ENCODE measurements at regions not wholly inside any gene's neighbourhood (a gene's known extent, or its start where the extent isn't known, plus 50 kb on each side); places are given as distances from the start of the nearest gene placed in this dataset.

DNA sequence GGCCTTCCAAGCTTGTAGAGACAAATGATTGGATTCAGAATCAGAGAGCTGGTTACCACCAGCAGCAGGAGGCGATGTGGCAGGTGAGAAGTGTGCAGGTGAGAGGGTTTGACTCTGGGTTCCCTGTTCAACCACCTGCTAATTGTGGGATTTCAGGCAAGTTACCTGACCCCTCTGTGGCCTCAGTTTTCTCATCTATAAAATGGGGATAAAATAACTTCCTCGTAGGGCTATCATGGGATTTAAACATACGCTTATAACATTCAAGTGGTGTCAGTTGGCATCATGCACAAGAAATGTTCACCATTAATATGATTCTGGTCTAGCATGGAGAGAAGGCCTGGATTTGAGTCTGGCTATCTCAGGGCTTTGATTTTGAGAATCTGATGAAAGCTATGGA lies 143.8 kb upstream of the MYL2 start:
- no peak for ATAC-seq

DNA sequence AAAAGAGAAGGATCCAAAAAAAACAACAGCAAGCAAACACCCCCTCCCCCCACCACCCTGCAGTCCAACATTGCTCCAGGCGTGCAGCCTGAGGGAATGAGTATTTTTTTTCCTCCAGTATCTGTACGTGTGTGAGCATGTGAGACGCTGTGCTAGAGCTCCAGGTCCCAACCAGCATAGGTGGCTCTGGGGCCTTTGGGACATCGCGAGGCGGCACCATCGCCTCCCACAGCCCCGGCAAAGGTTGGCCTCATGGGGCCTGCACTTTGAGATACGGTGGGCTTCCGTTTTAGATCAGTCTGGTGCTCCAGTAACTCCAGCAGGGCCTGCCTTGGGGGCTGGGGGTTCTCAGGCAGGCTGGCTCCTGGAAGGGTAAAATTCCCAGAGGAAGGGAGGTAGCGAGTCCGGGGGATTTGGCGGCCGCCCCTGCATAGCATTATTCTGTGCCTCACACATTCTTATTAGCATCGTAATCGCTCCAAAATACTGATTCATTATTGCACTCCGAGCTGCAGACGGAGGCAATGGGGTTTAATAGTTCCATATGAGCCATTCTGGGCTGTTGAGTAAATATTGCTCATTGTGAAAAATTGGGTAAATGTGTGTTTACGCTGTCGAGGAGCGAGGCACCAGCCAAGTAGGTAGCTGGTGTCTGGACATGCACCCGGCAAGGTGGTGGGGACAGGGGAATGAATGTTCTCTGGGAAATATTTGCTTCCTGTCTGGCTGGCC lies 143.1 kb upstream of the MYL2 start:
- H3K36me3 ChIP-seq (ENCODE audit: insufficient read depth), result no peaks in the 10 kb centered on the region
- no peaks in the 10 kb centered on the region for H3K27me3 ChIP-seq (ENCODE audit: insufficient read depth)
- ATAC-seq, result no peak
- H3K27me3 Mint-ChIP-seq (ENCODE audit: insufficient read depth, low read depth, poor library complexity), result peaks cover 20% of the 10 kb centered on the region
- no peak for DNase-seq (ENCODE audit: low spot score)
- peaks cover 17% of the 10 kb centered on the region; the same call in 1 of the 2 replicates for H3K4me1 ChIP-seq (ENCODE audit: insufficient read depth)
- H3K27ac Mint-ChIP-seq, result no peak overlapping the region; the same call in 1 of the 2 replicates
- peaks cover 23% of the 10 kb centered on the region for H3K79me2 ChIP-seq (replicated peaks; ENCODE audit: insufficient read depth)
- H3F3A ChIP-seq (replicated peaks; ENCODE audit: low read depth), result no peaks in the 10 kb centered on the region
- H2AFZ ChIP-seq, result no peak overlapping the region
- no peaks in the 10 kb centered on the region for H3K9me3 Mint-ChIP-seq
- no peak overlapping the region for H3K4me2 ChIP-seq
- H3K36me3 Mint-ChIP-seq (ENCODE audit: low read depth), result no peaks in the 10 kb centered on the region
- no peak overlapping the region for H3K4me3 ChIP-seq
- H3K4me3 Mint-ChIP-seq, result no peak overlapping the region
- TF ChIP-seq CREB1 (CRISPR knock-in tag; IDR thresholded peaks at IDR 0.05; ENCODE audit: low read depth) (no peak), NANOG (IDR thresholded peaks at IDR 0.05; ENCODE audit: borderline replicate concordance) (no peak), ZNF331 (CRISPR knock-in tag; IDR thresholded peaks at IDR 0.05; ENCODE audit: low read depth) (no peak)
- TF ChIP-seq, protein P1, sequence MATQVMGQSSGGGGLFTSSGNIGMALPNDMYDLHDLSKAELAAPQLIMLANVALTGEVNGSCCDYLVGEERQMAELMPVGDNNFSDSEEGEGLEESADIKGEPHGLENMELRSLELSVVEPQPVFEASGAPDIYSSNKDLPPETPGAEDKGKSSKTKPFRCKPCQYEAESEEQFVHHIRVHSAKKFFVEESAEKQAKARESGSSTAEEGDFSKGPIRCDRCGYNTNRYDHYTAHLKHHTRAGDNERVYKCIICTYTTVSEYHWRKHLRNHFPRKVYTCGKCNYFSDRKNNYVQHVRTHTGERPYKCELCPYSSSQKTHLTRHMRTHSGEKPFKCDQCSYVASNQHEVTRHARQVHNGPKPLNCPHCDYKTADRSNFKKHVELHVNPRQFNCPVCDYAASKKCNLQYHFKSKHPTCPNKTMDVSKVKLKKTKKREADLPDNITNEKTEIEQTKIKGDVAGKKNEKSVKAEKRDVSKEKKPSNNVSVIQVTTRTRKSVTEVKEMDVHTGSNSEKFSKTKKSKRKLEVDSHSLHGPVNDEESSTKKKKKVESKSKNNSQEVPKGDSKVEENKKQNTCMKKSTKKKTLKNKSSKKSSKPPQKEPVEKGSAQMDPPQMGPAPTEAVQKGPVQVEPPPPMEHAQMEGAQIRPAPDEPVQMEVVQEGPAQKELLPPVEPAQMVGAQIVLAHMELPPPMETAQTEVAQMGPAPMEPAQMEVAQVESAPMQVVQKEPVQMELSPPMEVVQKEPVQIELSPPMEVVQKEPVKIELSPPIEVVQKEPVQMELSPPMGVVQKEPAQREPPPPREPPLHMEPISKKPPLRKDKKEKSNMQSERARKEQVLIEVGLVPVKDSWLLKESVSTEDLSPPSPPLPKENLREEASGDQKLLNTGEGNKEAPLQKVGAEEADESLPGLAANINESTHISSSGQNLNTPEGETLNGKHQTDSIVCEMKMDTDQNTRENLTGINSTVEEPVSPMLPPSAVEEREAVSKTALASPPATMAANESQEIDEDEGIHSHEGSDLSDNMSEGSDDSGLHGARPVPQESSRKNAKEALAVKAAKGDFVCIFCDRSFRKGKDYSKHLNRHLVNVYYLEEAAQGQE (IDR thresholded peaks at IDR 0.05; ENCODE audit: unreplicated experiment), result no peak
- no peak overlapping the region for H3K27ac ChIP-seq (ENCODE audit: low read depth)
- H4K20me1 ChIP-seq (replicated peaks; ENCODE audit: insufficient read depth), result peaks cover 14% of the 10 kb centered on the region
- H3K4me1 Mint-ChIP-seq, result peaks cover 45% of the 10 kb centered on the region
- 0 out of 2 replicates have a peak, but pooled peaks cover 2% of the 10 kb centered on the region for H3K9me2 ChIP-seq (ENCODE audit: insufficient read depth)

More for the DNA sequence above, 143.8 kb upstream of the MYL2 start:
- peaks cover 14% of the 10 kb centered on the region for H4K20me1 ChIP-seq (replicated peaks; ENCODE audit: insufficient read depth)
- no peaks in the 10 kb centered on the region for H3K27me3 ChIP-seq (ENCODE audit: insufficient read depth)
- peaks cover 24% of the 10 kb centered on the region for H3K79me2 ChIP-seq (replicated peaks; ENCODE audit: insufficient read depth)
- H3K36me3 Mint-ChIP-seq (ENCODE audit: low read depth), result no peaks in the 10 kb centered on the region
- H3K4me3 Mint-ChIP-seq, result no peak overlapping the region
- no peak for DNase-seq (ENCODE audit: low spot score)
- no peak overlapping the region for H2AFZ ChIP-seq
- peaks cover 45% of the 10 kb centered on the region for H3K4me1 Mint-ChIP-seq
- H3K4me2 ChIP-seq, result no peak overlapping the region
- H3K9me2 ChIP-seq (ENCODE audit: insufficient read depth), result 0 out of 2 replicates have a peak, but pooled peaks cover 2% of the 10 kb centered on the region
- H3K4me1 ChIP-seq (ENCODE audit: insufficient read depth), result peaks cover 17% of the 10 kb centered on the region; the same call in 1 of the 2 replicates
- H3K27ac Mint-ChIP-seq, result no peak overlapping the region; the same call in 1 of the 2 replicates
- H3K27ac ChIP-seq (ENCODE audit: low read depth), result no peak overlapping the region
- H3K9me3 Mint-ChIP-seq, result no peaks in the 10 kb centered on the region
- no peaks in the 10 kb centered on the region for H3K36me3 ChIP-seq (ENCODE audit: insufficient read depth)
- H3K27me3 Mint-ChIP-seq (ENCODE audit: insufficient read depth, low read depth, poor library complexity), result peaks cover 20% of the 10 kb centered on the region
- H3F3A ChIP-seq (replicated peaks; ENCODE audit: low read depth), result no peaks in the 10 kb centered on the region
- no peak overlapping the region for H3K4me3 ChIP-seq
- TF ChIP-seq, protein P2, sequence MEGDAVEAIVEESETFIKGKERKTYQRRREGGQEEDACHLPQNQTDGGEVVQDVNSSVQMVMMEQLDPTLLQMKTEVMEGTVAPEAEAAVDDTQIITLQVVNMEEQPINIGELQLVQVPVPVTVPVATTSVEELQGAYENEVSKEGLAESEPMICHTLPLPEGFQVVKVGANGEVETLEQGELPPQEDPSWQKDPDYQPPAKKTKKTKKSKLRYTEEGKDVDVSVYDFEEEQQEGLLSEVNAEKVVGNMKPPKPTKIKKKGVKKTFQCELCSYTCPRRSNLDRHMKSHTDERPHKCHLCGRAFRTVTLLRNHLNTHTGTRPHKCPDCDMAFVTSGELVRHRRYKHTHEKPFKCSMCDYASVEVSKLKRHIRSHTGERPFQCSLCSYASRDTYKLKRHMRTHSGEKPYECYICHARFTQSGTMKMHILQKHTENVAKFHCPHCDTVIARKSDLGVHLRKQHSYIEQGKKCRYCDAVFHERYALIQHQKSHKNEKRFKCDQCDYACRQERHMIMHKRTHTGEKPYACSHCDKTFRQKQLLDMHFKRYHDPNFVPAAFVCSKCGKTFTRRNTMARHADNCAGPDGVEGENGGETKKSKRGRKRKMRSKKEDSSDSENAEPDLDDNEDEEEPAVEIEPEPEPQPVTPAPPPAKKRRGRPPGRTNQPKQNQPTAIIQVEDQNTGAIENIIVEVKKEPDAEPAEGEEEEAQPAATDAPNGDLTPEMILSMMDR (conservative IDR thresholded peaks at IDR 0.05; ENCODE audit: low read depth in 2 of 2), result peak in 1 of 2 experiments; percentile 22; a peak in 2 of 4 replicates
- TF ChIP-seq ZNF114 (CRISPR knock-in tag; IDR thresholded peaks at IDR 0.05), result no peak
